WTC11 (cell line): ENCODE measurements at regions not wholly inside any gene's neighbourhood (a gene's known extent, or its start where the extent isn't known, plus 50 kb on each side); places are given as distances from the start of the nearest gene placed in this dataset.

ENCODE experiments used
- CREM ChIP-seq: sonication (generic); formaldehyde crosslinking; IDR thresholded peaks from 2 replicates; pipeline ENCODE4 v1.8.1; 2022; ENCODE audit warnings: mild to moderate bottlenecking, missing genetic modification reagents, moderate library complexity
- ESRRA ChIP-seq: sonication (generic); formaldehyde crosslinking; IDR thresholded peaks from 2 replicates; pipeline ENCODE4 v1.8.1; 2022; ENCODE audit warnings: mild to moderate bottlenecking, missing genetic modification reagents, borderline replicate concordance
- PRRX2 ChIP-seq: fragments of 250-450 bp; sonication (Bioruptor Pico); IDR thresholded peaks from 2 replicates; pipeline ENCODE4 v1.8.0; 2021; ENCODE audit warnings: mild to moderate bottlenecking
- TCF7 ChIP-seq: sonication (generic); formaldehyde crosslinking; IDR thresholded peaks from 2 replicates; pipeline ENCODE4 v1.8.0; 2022; ENCODE audit warnings: mild to moderate bottlenecking, low read depth, missing genetic modification reagents, moderate library complexity
- ZNF416 ChIP-seq: fragments of 250-450 bp; sonication (Bioruptor Pico); IDR thresholded peaks from 2 replicates; pipeline ENCODE4 v1.9.0; 2021; ENCODE audit warnings: mild to moderate bottlenecking, inconsistent platforms
- TF ChIP-seq, protein P1 (sequence below): fragments of 200-600 bp; IDR thresholded peaks from 2 replicates; pipeline ENCODE4 v1.8.0; 2022; ENCODE audit warnings: antibody characterized with exemption
- TF ChIP-seq, protein P2 (sequence below): sonication (generic); formaldehyde crosslinking; conservative IDR thresholded peaks from 2 replicates; pipeline ENCODE4 v1.8.1; 2022; ENCODE audit warnings: mild to moderate bottlenecking, missing genetic modification reagents

DNA sequence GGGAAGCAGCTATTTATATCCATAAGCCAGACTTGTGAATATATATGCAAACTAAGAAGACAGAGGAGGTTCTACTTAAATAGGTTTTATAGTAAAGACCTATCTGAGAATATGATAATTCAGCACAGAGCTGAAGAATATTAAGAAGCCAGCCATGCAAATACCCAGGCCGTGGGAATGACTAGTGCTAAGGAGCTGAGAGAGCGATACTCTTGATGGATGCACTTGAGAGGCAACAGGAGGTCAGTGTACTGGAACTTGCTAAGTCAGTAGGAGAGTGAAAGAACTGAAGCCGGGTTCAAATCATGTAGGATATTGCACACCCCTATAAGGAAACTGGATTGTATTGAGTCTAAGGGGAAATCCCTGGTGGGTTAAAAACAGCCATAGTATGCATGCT, 943.6 kb upstream of the MBL2 start:
- TF ChIP-seq, protein P1, sequence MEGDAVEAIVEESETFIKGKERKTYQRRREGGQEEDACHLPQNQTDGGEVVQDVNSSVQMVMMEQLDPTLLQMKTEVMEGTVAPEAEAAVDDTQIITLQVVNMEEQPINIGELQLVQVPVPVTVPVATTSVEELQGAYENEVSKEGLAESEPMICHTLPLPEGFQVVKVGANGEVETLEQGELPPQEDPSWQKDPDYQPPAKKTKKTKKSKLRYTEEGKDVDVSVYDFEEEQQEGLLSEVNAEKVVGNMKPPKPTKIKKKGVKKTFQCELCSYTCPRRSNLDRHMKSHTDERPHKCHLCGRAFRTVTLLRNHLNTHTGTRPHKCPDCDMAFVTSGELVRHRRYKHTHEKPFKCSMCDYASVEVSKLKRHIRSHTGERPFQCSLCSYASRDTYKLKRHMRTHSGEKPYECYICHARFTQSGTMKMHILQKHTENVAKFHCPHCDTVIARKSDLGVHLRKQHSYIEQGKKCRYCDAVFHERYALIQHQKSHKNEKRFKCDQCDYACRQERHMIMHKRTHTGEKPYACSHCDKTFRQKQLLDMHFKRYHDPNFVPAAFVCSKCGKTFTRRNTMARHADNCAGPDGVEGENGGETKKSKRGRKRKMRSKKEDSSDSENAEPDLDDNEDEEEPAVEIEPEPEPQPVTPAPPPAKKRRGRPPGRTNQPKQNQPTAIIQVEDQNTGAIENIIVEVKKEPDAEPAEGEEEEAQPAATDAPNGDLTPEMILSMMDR, result no peak
- TF ChIP-seq CREM (CRISPR knock-in tag), result no peak
- no peak for TF ChIP-seq TCF7 (CRISPR knock-in tag)
- TF ChIP-seq ZNF416 (CRISPR knock-in tag), result no peak
- TF ChIP-seq, protein P2, sequence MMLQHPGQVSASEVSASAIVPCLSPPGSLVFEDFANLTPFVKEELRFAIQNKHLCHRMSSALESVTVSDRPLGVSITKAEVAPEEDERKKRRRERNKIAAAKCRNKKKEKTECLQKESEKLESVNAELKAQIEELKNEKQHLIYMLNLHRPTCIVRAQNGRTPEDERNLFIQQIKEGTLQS (CRISPR knock-in tag), result no peak
- TF ChIP-seq PRRX2 (CRISPR knock-in tag), result no peak
- no peak for TF ChIP-seq ESRRA
